ENCODE measurements at regions not wholly inside any gene's neighbourhood (a gene's known extent, or its start where the extent isn't known, plus 50 kb on each side); places are given as distances from the start of the nearest gene placed in this dataset.
A peak's percentile ranks its signal among the peaks of the same experiment; 100 is the strongest.
"Not testable (repeated sequence)": the region's sequence is repeated elsewhere in the genome, so short reads cannot be mapped to it uniquely, and the experiment has no call there.

DNA sequence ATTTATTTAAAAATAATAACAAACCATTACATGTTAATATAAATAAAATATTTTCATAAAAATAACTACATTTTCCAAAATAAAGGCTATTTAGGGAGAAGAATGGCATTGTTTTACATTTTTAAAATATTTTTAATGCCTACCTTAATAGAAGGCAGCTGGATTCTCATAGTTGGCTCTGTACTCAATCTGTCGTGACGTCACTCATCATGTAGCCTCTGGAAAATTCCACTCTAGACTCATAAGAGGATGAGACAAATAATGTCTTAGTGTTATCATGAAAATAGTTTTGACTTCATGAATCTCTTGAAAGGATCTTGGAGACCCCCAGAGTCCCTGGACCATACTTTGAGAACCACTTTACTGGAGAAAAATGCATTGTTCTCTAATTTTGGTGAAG is 93.1 kb downstream of the NXNL2 start:
- H3K36me3 ChIP-seq: no peaks in the 10 kb centered on the region
- no peak for ATAC-seq
- H3K4me3 ChIP-seq: no peak overlapping the region
- no peaks in the 10 kb centered on the region for H3K9me3 ChIP-seq
- WGBS, 2 donors (ENCODE audit: low coverage in 1 of 2): 33 to 44% methylated on average over 2 of the region's 2 CpGs
- H3K27ac ChIP-seq: peak overlapping the region in 1 of 4 donors; percentile 13
- H3K27me3 ChIP-seq: no peaks in the 10 kb centered on the region
- peaks cover 0 to 4% (median 0%) of the 10 kb centered on the region in 3 donors for H3K4me1 ChIP-seq
- TF ChIP-seq POLR2AphosphoS5 (IDR thresholded peaks at IDR 0.05): no peak
- TF ChIP-seq POLR2A (IDR thresholded peaks at IDR 0.05): no peak
- TF ChIP-seq EP300 (IDR thresholded peaks at IDR 0.05): no peak
- TF ChIP-seq, protein P1, sequence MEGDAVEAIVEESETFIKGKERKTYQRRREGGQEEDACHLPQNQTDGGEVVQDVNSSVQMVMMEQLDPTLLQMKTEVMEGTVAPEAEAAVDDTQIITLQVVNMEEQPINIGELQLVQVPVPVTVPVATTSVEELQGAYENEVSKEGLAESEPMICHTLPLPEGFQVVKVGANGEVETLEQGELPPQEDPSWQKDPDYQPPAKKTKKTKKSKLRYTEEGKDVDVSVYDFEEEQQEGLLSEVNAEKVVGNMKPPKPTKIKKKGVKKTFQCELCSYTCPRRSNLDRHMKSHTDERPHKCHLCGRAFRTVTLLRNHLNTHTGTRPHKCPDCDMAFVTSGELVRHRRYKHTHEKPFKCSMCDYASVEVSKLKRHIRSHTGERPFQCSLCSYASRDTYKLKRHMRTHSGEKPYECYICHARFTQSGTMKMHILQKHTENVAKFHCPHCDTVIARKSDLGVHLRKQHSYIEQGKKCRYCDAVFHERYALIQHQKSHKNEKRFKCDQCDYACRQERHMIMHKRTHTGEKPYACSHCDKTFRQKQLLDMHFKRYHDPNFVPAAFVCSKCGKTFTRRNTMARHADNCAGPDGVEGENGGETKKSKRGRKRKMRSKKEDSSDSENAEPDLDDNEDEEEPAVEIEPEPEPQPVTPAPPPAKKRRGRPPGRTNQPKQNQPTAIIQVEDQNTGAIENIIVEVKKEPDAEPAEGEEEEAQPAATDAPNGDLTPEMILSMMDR (IDR thresholded peaks at IDR 0.05): no peak

DNA sequence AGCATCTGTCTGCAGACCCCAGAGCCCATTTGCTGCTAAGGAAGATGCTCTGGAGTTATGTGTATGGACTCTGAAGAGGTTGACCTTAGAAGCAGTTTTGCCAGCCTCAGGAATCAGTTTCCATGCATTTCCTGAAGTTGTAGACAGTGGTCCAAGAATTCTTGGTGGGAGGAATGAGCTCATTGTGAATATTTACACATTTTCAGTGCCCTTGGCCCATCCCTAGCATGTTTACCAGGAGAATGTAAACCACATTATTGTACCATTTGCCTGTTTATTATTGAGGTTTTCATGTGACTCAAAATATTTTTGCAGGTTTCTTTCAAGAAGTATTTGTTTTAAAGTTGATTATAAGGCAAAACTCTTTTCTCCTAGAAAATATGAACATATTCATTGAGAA is 93.8 kb downstream of the NXNL2 start:
- H3K9me3 ChIP-seq: peaks cover 0 to 7% (median 0%) of the 10 kb centered on the region in 3 donors
- H3K4me3 ChIP-seq: no peak overlapping the region
- H3K4me1 ChIP-seq: peaks cover 0 to 4% (median 0%) of the 10 kb centered on the region in 3 donors
- no peak for ATAC-seq
- H3K27ac ChIP-seq: peak overlapping the region in 1 of 4 donors; percentile 13
- TF ChIP-seq, protein P1 (IDR thresholded peaks at IDR 0.05): no peak
- TF ChIP-seq POLR2AphosphoS5 (IDR thresholded peaks at IDR 0.05) (no peak), POLR2A (IDR thresholded peaks at IDR 0.05) (no peak), EP300 (IDR thresholded peaks at IDR 0.05) (no peak)
- H3K36me3 ChIP-seq: no peaks in the 10 kb centered on the region
- no peaks in the 10 kb centered on the region for H3K27me3 ChIP-seq

DNA sequence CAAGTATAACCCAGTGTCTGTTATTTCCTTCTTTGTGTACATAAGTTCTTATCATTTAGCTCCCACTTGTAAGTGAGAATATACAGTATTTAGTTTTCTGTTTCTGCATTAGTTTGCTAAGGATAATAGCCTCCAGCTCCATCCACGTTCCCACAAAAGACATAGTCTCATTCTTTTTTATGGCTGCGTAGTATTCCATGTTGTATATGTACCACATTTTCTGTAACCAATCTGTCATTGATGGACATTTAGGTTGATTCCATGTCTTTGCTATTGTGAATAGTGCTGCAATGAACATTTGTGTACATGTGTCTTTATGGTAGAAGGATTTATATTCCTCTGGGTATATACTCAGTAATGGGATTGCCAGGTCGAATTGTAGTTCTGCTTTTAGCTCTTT is 95.6 kb downstream of the NXNL2 start:
- not testable (repeated sequence) for H3K27ac ChIP-seq, H3K4me3 ChIP-seq, H3K4me1 ChIP-seq, H3K9me3 ChIP-seq, ATAC-seq, H3K36me3 ChIP-seq, H3K27me3 ChIP-seq
- WGBS, 2 donors (ENCODE audit: low coverage in 1 of 2): 87 to 94% methylated on average over 3 of the region's 3 CpGs

DNA sequence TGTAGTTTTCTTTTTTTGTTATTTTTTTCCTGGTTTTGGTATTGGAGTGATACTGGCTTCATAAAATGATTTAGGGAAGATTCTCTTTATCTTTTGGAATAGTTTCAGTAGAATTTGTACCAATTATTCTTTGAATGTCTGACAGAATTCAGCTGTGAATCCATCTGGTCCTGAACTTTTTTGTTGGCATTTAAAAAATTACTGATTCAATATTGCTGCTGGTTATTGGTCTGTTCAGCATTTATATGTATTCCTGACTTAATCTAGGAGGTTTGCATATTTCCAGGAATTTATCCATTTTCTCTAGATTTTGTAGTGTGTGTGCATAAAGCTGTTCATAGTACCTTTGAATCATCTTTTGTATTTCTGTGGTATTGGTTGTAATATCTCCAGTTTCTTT is 100.2 kb downstream of the NXNL2 start:
- Histone ChIP-seq H3K27me3 (no peaks in the 10 kb centered on the region), H3K36me3 (no peaks in the 10 kb centered on the region), H3K4me1 (no peaks in the 10 kb centered on the region), H3K4me3 (no peak overlapping the region), H3K9me3 (peaks cover 0 to 16% (median 0%) of the 10 kb centered on the region in 3 donors), H3K27ac (no peak overlapping the region)
- TF ChIP-seq EP300 (IDR thresholded peaks at IDR 0.05) (no peak), POLR2A (IDR thresholded peaks at IDR 0.05) (no peak), POLR2AphosphoS5 (IDR thresholded peaks at IDR 0.05) (no peak)
- ATAC-seq: no peak

DNA sequence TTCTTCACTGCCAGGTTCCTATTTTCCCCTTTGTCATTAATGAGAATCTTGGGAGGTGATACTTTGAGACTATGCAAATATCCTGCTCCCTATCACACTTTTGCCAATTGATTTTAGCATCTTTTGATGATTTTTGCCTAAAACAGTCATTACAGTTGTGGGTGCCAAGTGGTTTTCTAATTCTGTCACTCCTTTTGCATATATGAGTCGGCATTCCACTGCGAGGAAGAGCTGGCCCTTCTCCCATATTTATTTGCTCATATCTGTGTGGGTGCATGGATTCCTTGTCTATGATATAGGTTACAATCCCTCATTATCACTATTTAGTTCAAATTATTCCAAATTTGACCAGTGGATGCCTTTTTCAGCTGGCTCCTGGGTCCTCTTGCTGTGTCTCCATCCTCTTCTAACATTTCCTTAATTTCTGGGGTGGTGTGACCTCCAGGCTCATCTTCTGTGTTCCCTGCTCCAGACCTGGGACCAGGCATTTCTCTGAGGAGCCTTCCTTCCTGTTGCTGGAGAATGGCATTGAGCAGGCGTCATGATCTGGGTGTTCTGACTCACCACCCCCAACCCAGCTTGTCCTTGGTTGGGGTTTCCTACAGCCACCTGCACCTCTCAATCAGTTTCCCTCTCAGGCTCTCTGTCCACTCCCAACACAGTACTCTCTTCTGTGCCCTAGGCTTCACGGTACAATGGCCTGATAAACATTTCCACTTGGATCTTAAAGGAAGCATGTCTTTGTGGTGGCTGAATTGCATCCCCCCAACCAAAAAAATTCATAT is 106.7 kb downstream of the NXNL2 start:
- Histone ChIP-seq H3K36me3 (no peaks in the 10 kb centered on the region), H3K4me1 (peaks cover 0 to 12% (median 0%) of the 10 kb centered on the region in 3 donors), H3K27me3 (no peaks in the 10 kb centered on the region), H3K4me3 (no peak overlapping the region), H3K27ac (no peak overlapping the region), H3K9me3 (peaks cover 0 to 8% (median 0%) of the 10 kb centered on the region in 3 donors)
- ATAC-seq: no peak
- 63 to 84% methylated on average over 4 of the region's 4 CpGs for WGBS, 2 donors (ENCODE audit: low coverage in 1 of 2)
- TF ChIP-seq, protein P1 (IDR thresholded peaks at IDR 0.05): no peak
- no peak for TF ChIP-seq POLR2AphosphoS5 (IDR thresholded peaks at IDR 0.05)
- TF ChIP-seq EP300 (IDR thresholded peaks at IDR 0.05): no peak
- TF ChIP-seq POLR2A (IDR thresholded peaks at IDR 0.05): no peak

DNA sequence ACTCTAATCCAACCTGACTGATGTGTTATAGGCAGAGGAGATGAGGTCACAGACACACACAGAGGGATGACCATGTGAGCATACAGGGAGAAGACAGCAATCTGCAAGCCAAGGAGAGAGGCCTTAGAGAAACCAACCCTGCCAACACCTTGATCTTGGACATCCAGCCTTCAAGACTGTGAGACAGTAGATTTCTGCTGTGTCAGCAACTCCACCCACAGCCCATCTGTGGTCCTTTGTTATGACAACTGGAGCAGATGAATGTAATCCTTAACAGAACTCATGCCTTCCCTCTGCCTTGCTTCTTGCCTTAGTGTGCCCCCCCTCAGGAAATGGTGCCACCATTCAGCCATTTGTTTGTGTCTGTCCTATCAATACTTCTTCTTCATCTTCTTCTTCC is 107.4 kb downstream of the NXNL2 start:
- ATAC-seq: no peak
- no peaks in the 10 kb centered on the region for H3K27me3 ChIP-seq
- TF ChIP-seq EP300 (IDR thresholded peaks at IDR 0.05) (no peak), POLR2AphosphoS5 (IDR thresholded peaks at IDR 0.05) (no peak), POLR2A (IDR thresholded peaks at IDR 0.05) (no peak)
- TF ChIP-seq, protein P1 (IDR thresholded peaks at IDR 0.05): no peak
- peaks cover 0 to 2% (median 0%) of the 10 kb centered on the region in 3 donors for H3K9me3 ChIP-seq
- H3K27ac ChIP-seq: no peak overlapping the region
- peaks cover 0 to 12% (median 0%) of the 10 kb centered on the region in 3 donors for H3K4me1 ChIP-seq
- no peak overlapping the region for H3K4me3 ChIP-seq
- H3K36me3 ChIP-seq: no peaks in the 10 kb centered on the region

Measured in gastroesophageal sphincter (tissue), 4 donors.